HFF-Myc (cell line): ENCODE measurements at regions not wholly inside any gene's neighbourhood (a gene's known extent, or its start where the extent isn't known, plus 50 kb on each side); places are given as distances from the start of the nearest gene placed in this dataset.

ENCODE experiments used
- DNase-seq: peaks from one replicate; pipeline ENCODE4 v3.0.0-alpha.2; 2011; ENCODE audit warnings: low read depth; ENCODE audit errors: extremely low read depth
- H3K4me3 ChIP-seq: replicated peaks from 2 replicates; pipeline ENCODE4 v1.5.1; 2011; ENCODE audit warnings: low read depth, mild to moderate bottlenecking, control low read depth, low read length
- CTCF ChIP-seq: IDR thresholded peaks from 2 replicates; pipeline ENCODE4 v1.5.1; 2012; ENCODE audit warnings: mild to moderate bottlenecking, low read depth, low read length, control low read depth; ENCODE audit errors: missing control alignments

- no peak overlapping the region for H3K4me3 ChIP-seq
- no peak for TF ChIP-seq CTCF
- no peak for DNase-seq
These were observed 669.8 kb upstream of the B3GALT2 start for GRCh38 chr1:193856261-193856660.

DNA sequence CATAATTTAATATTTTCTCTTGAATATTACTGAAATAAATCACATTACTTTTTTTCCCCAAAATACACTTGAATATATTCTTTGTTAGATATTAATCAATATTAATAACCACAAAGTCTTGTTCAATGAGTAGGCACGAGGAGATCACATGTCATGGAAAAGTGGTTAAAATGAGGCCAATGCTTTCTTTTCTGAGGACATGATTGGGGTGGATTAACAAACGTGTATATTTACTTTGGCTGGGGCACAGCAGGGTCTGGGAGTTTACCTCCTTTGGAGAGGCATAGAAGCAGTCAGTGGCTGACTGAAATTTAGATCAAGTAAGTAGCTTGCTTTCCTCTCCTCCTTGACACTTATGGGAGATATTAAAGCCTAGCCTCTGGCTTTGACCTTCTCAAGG lies 664.3 kb upstream of the B3GALT2 start:
- no peak overlapping the region for H3K4me3 ChIP-seq
- no peak for DNase-seq
- TF ChIP-seq CTCF: no peak

- no peak for DNase-seq
- no peak overlapping the region for H3K4me3 ChIP-seq
- no peak for TF ChIP-seq CTCF
These were observed 660.6 kb upstream of the B3GALT2 start for GRCh38 chr1:193846876-193847604.

- H3K4me3 ChIP-seq: no peak overlapping the region
- no peak for TF ChIP-seq CTCF
- DNase-seq: no peak
These were observed 660.0 kb upstream of the B3GALT2 start for GRCh38 chr1:193846411-193846810.

- TF ChIP-seq CTCF: no peak
- DNase-seq: no peak
- no peak overlapping the region for H3K4me3 ChIP-seq
These were observed 655.4 kb upstream of the B3GALT2 start for GRCh38 chr1:193841857-193842256.

- no peak for DNase-seq
- no peak for TF ChIP-seq CTCF
- H3K4me3 ChIP-seq: no peak overlapping the region
These were observed 645.1 kb upstream of the B3GALT2 start for GRCh38 chr1:193831465-193831864.

DNA sequence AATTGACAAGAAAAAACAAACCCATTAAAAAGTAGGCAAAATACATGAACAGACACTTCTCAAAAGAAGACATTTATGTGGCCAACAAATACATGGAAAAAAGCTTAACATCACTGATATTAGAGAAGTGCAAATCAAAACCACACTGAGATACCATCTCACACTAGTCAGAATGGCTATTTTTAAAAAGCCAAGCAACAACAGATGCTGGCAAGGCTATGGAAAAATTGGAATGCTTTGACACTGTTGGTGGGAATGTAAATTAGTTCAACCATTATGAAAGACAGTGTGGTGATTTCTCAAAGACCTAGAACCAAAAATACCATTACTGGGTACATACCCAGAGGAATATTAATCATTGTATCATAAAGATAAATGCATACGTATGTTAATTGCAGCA lies 641.1 kb upstream of the B3GALT2 start:
- TF ChIP-seq CTCF: no peak
- no peak overlapping the region for H3K4me3 ChIP-seq
- no peak for DNase-seq
